Tibial artery (tissue), 4 donors: ENCODE measurements at regions not wholly inside any gene's neighbourhood (a gene's known extent, or its start where the extent isn't known, plus 50 kb on each side); places are given as distances from the start of the nearest gene placed in this dataset.

Experiments used
- DNase-seq, 2 donors: peaks; one replicate each; pipeline ENCODE4 v3.0.0-alpha.2; 2019
- H3K27ac ChIP-seq, 2 donors: fragments of 200-600 bp; sonication (generic) in 1 of 2; 1 replicate in 1 of 2; 2 replicates in 1 of 2; pipeline ENCODE4 v1.5.1; 2018 to 2019; ENCODE audit warnings: mild to moderate bottlenecking in 1 of 2
- H3K27me3 ChIP-seq, 2 donors: fragments of 200-600 bp; sonication (generic) in 1 of 2; one replicate each; pipeline versions ENCODE4 v1.5.1 to v1.6.0; 2016 to 2019
- H3K36me3 ChIP-seq, 3 donors: fragments of 200-600 bp; sonication (generic) in 2 of 3; one replicate each; pipeline ENCODE4 v1.5.1; 2016 to 2019; ENCODE audit warnings: mild to moderate bottlenecking in 2 of 3
- H3K4me1 ChIP-seq, 4 donors: fragments of 200-600 bp; sonication (generic) in 2 of 4; 1 replicate in 3 of 4; 2 replicates in 1 of 4; pipeline ENCODE4 v1.5.1; 2016 to 2019
- H3K4me3 ChIP-seq, 2 donors: fragments of 200-600 bp; sonication (generic) in 1 of 2; 1 replicate in 1 of 2; 2 replicates in 1 of 2; pipeline ENCODE4 v1.5.1; 2018 to 2019; ENCODE audit warnings: mild to moderate bottlenecking in 2 of 2
- H3K9me3 ChIP-seq, 3 donors: fragments of 200-600 bp; sonication (generic) in 1 of 3; one replicate each; pipeline ENCODE4 v1.5.1; 2016 to 2019
- CTCF ChIP-seq, 2 experiments: fragments of 200-600 bp in 1 of 2; fragments of 450-650 bp in 1 of 2; IDR thresholded peaks; one replicate each; pipeline ENCODE4 v1.5.1; 2017 to 2019; ENCODE audit warnings: antibody characterized with exemption in 2 of 2, mild to moderate bottlenecking in 1 of 2, moderate library complexity in 1 of 2
- intact Hi-C: fragments of 100-400 bp; cut with DNase I; formaldehyde crosslinking; loops from one replicate; pipeline ENCODE4 v1.15.0; 2023; ENCODE audit warnings: low total_unique reads

- H3K4me3 ChIP-seq, result no peak overlapping the region
- no peak for DNase-seq
- no peak overlapping the region for H3K27ac ChIP-seq
- H3K27me3 ChIP-seq, result no peaks in the 10 kb centered on the region
- intact Hi-C loops, result no loop called here
- TF ChIP-seq CTCF (IDR thresholded peaks at IDR 0.05), result no peak
- no peaks in the 10 kb centered on the region for H3K4me1 ChIP-seq
- H3K36me3 ChIP-seq, result no peaks in the 10 kb centered on the region
- peaks cover 0 to 8% (median 0%) of the 10 kb centered on the region in 3 donors for H3K9me3 ChIP-seq
Measured at GRCh38 chr13:61918841-61919240, 503.2 kb upstream of the PCDH20 start.

GRCh38 chr13:61916483-61916882 is 500.8 kb upstream of the PCDH20 start:
- no peak for DNase-seq
- intact Hi-C loops, result no loop called here

GRCh38 chr13:61913183-61913582 is 497.5 kb upstream of the PCDH20 start:
- Histone ChIP-seq H3K27me3 (no peaks in the 10 kb centered on the region), H3K27ac (no peak overlapping the region), H3K4me3 (no peak overlapping the region), H3K4me1 (no peaks in the 10 kb centered on the region), H3K9me3 (no peaks in the 10 kb centered on the region), H3K36me3 (no peaks in the 10 kb centered on the region)
- no peak for DNase-seq
- intact Hi-C loops, result no loop called here
- TF ChIP-seq CTCF (IDR thresholded peaks at IDR 0.05), result no peak

More at GRCh38 chr13:61916483-61916882, 500.8 kb upstream of the PCDH20 start:
- no peak overlapping the region for H3K27ac ChIP-seq
- H3K4me1 ChIP-seq, result no peaks in the 10 kb centered on the region
- H3K4me3 ChIP-seq, result no peak overlapping the region
- TF ChIP-seq CTCF (IDR thresholded peaks at IDR 0.05), result no peak
- H3K36me3 ChIP-seq, result no peaks in the 10 kb centered on the region
- no peaks in the 10 kb centered on the region for H3K27me3 ChIP-seq
- H3K9me3 ChIP-seq, result no peaks in the 10 kb centered on the region

- Histone ChIP-seq H3K27me3 (no peaks in the 10 kb centered on the region), H3K27ac (no peak overlapping the region), H3K4me1 (no peaks in the 10 kb centered on the region), H3K9me3 (no peaks in the 10 kb centered on the region), H3K36me3 (no peaks in the 10 kb centered on the region), H3K4me3 (no peak overlapping the region)
- DNase-seq, result no peak
- intact Hi-C loops, result no loop called here
- no peak for TF ChIP-seq CTCF (IDR thresholded peaks at IDR 0.05)
Measured at GRCh38 chr13:61908906-61909615, 493.4 kb upstream of the PCDH20 start.

- TF ChIP-seq CTCF (IDR thresholded peaks at IDR 0.05), result no peak
- Histone ChIP-seq H3K4me3 (no peak overlapping the region), H3K36me3 (no peaks in the 10 kb centered on the region), H3K27ac (no peak overlapping the region), H3K27me3 (no peaks in the 10 kb centered on the region), H3K4me1 (no peaks in the 10 kb centered on the region), H3K9me3 (no peaks in the 10 kb centered on the region)
- no peak for DNase-seq
- intact Hi-C loops, result no loop called here
Measured at GRCh38 chr13:61905054-61905453, 489.4 kb upstream of the PCDH20 start.
